ENCODE measurements at regions not wholly inside any gene's neighbourhood (a gene's known extent, or its start where the extent isn't known, plus 50 kb on each side); places are given as distances from the start of the nearest gene placed in this dataset.

GRCh38 chr5:4386152-4386551 lies 754.0 kb upstream of the ADAMTS16 start:
- DNase-seq (ENCODE audit: low spot score): no peak

GRCh38 chr5:4387290-4387689 lies 752.8 kb upstream of the ADAMTS16 start:
- DNase-seq (ENCODE audit: low spot score): no peak

GRCh38 chr5:4395752-4396151 lies 744.4 kb upstream of the ADAMTS16 start:
- no peak for DNase-seq (ENCODE audit: low spot score)

- no peak for DNase-seq (ENCODE audit: low spot score)
These were observed 734.4 kb upstream of the ADAMTS16 start for GRCh38 chr5:4405614-4406219.

GRCh38 chr5:4410151-4410550 lies 730.0 kb upstream of the ADAMTS16 start:
- no peak for DNase-seq (ENCODE audit: low spot score)

- DNase-seq (ENCODE audit: low spot score): no peak
These were observed 728.5 kb upstream of the ADAMTS16 start for GRCh38 chr5:4411664-4412063.

- DNase-seq (ENCODE audit: low spot score): no peak
These were observed 726.1 kb upstream of the ADAMTS16 start for GRCh38 chr5:4413996-4414395.

GRCh38 chr5:4418084-4418483 lies 722.0 kb upstream of the ADAMTS16 start:
- no peak for DNase-seq (ENCODE audit: low spot score)

GRCh38 chr5:4419281-4419680 lies 720.8 kb upstream of the ADAMTS16 start:
- no peak for DNase-seq (ENCODE audit: low spot score)

GRCh38 chr5:4420177-4420576 lies 720.0 kb upstream of the ADAMTS16 start:
- no peak for DNase-seq (ENCODE audit: low spot score)

GRCh38 chr5:4420681-4421080 lies 719.4 kb upstream of the ADAMTS16 start:
- no peak for DNase-seq (ENCODE audit: low spot score)

GRCh38 chr5:4422247-4422646 lies 717.9 kb upstream of the ADAMTS16 start:
- no peak for DNase-seq (ENCODE audit: low spot score)

GRCh38 chr5:4424895-4425294 lies 715.2 kb upstream of the ADAMTS16 start:
- DNase-seq (ENCODE audit: low spot score): no peak

GRCh38 chr5:4440536-4440935 lies 699.6 kb upstream of the ADAMTS16 start:
- no peak for DNase-seq (ENCODE audit: low spot score)

GRCh38 chr5:4442221-4442620 lies 697.9 kb upstream of the ADAMTS16 start:
- DNase-seq (ENCODE audit: low spot score): no peak

- DNase-seq (ENCODE audit: low spot score): no peak
These were observed 692.5 kb upstream of the ADAMTS16 start for GRCh38 chr5:4447657-4448056.

- DNase-seq (ENCODE audit: low spot score): no peak
These were observed 686.5 kb upstream of the ADAMTS16 start for GRCh38 chr5:4453655-4454054.

GRCh38 chr5:4479426-4479825 lies 660.7 kb upstream of the ADAMTS16 start:
- no peak for DNase-seq (ENCODE audit: low spot score)

GRCh38 chr5:4480528-4481349 lies 659.4 kb upstream of the ADAMTS16 start:
- DNase-seq (ENCODE audit: low spot score): no peak

GRCh38 chr5:4487581-4487980 lies 652.5 kb upstream of the ADAMTS16 start:
- no peak for DNase-seq (ENCODE audit: low spot score)

- DNase-seq (ENCODE audit: low spot score): no peak
These were observed 628.0 kb upstream of the ADAMTS16 start for GRCh38 chr5:4511996-4512656.

- DNase-seq (ENCODE audit: low spot score): no peak
These were observed 626.7 kb upstream of the ADAMTS16 start for GRCh38 chr5:4513381-4513780.

GRCh38 chr5:4514067-4514648 lies 626.0 kb upstream of the ADAMTS16 start:
- no peak for DNase-seq (ENCODE audit: low spot score)
